Right forelimb (tissue), 1 donor: ENCODE measurements at regions not wholly inside any gene's neighbourhood (a gene's known extent, or its start where the extent isn't known, plus 50 kb on each side); places are given as distances from the start of the nearest gene placed in this dataset.

Experiments
- DNase-seq: peaks from one replicate; pipeline ENCODE4 v3.0.0-alpha.2; 2018

GRCh38 chr4:166655231-166655630, 579.1 kb downstream of the SPOCK3 start:
- DNase-seq, result no peak

- DNase-seq, result no peak
Observed at GRCh38 chr4:166655705-166656104, 578.6 kb downstream of the SPOCK3 start.

GRCh38 chr4:166657261-166657660, 577.0 kb downstream of the SPOCK3 start:
- no peak for DNase-seq

- DNase-seq, result no peak
Observed at GRCh38 chr4:166658585-166658984, 575.7 kb downstream of the SPOCK3 start.

GRCh38 chr4:166662266-166662843, 571.9 kb downstream of the SPOCK3 start:
- DNase-seq, result no peak

GRCh38 chr4:166670341-166670740, 564.0 kb downstream of the SPOCK3 start:
- DNase-seq, result no peak

- DNase-seq, result no peak
Observed at GRCh38 chr4:166673911-166674310, 560.4 kb downstream of the SPOCK3 start.

- no peak for DNase-seq
Observed at GRCh38 chr4:166675411-166675810, 558.9 kb downstream of the SPOCK3 start.

- no peak for DNase-seq
Observed at GRCh38 chr4:166680796-166681195, 553.5 kb downstream of the SPOCK3 start.

GRCh38 chr4:166682200-166682599, 552.1 kb downstream of the SPOCK3 start:
- no peak for DNase-seq
